SK-N-MC (cell line): ENCODE measurements at regions not wholly inside any gene's neighbourhood (a gene's known extent, or its start where the extent isn't known, plus 50 kb on each side); places are given as distances from the start of the nearest gene placed in this dataset.

ENCODE experiments used
- EZH2 ChIP-seq: fragments of 200-600 bp; sonication (generic); IDR thresholded peaks from one replicate; pipeline ENCODE4 v1.6.1; 2017; ENCODE audit warnings: antibody characterized with exemption
- FOXP2 ChIP-seq: optimal IDR thresholded peaks from 2 replicates; pipeline ENCODE3; 2011; ENCODE audit warnings: mild to moderate bottlenecking, moderate library complexity; ENCODE audit not compliant: insufficient read depth; ENCODE audit errors: extremely low read length, control extremely low read depth
- POLR2AphosphoS5 ChIP-seq: IDR thresholded peaks from 2 replicates; pipeline ENCODE4 v1.6.1; 2012; ENCODE audit warnings: mild to moderate bottlenecking, low read depth, low read length, borderline replicate concordance

DNA sequence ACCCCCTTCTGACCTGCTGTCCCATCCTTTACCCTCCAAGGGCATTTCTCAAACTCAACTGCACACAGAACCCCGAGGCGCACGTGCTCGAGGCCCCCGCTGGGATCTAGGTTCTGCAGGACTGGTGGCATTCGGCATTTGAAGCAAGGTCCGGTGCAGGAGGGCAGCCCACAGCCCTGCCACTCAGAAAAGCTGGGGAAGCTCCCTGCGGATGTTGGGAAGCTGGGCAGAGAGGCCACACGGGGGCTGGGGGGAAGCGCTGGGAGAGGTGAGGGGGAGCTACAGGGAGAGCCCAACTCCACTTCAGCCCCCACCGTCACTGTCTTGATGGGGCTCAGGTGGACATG lies 51.2 kb upstream of the SLCO4A1 start:
- TF ChIP-seq EZH2, result no peak
- no peak for TF ChIP-seq POLR2AphosphoS5
- no peak for TF ChIP-seq FOXP2
